ENCODE measurements at regions not wholly inside any gene's neighbourhood (a gene's known extent, or its start where the extent isn't known, plus 50 kb on each side); places are given as distances from the start of the nearest gene placed in this dataset.

GRCh38 chr7:25885057-25885576 is 266.9 kb upstream of the NFE2L3 start:
- TF ChIP-seq POLR2A (IDR thresholded peaks at IDR 0.05; ENCODE audit: low read length) (no peak), GATA1 (IDR thresholded peaks at IDR 0.05; ENCODE audit: low read depth, low read length) (no peak)

Data from erythroblast (primary cell).